CD4-positive, alpha-beta T cell treated with Interferon gamma for 1 hour (primary cell): ENCODE measurements at regions not wholly inside any gene's neighbourhood (a gene's known extent, or its start where the extent isn't known, plus 50 kb on each side); places are given as distances from the start of the nearest gene placed in this dataset.

ENCODE experiments used
- DNase-seq: peaks from one replicate; pipeline ENCODE4 v3.0.0-alpha.2; 2020

GRCh38 chr13:22018076-22018835 lies 347.4 kb downstream of the FGF9 start:
- no peak for DNase-seq

- no peak for DNase-seq
These were observed 347.9 kb downstream of the FGF9 start for GRCh38 chr13:22018836-22019210.

GRCh38 chr13:22024381-22024994 lies 353.6 kb downstream of the FGF9 start:
- no peak for DNase-seq

DNA sequence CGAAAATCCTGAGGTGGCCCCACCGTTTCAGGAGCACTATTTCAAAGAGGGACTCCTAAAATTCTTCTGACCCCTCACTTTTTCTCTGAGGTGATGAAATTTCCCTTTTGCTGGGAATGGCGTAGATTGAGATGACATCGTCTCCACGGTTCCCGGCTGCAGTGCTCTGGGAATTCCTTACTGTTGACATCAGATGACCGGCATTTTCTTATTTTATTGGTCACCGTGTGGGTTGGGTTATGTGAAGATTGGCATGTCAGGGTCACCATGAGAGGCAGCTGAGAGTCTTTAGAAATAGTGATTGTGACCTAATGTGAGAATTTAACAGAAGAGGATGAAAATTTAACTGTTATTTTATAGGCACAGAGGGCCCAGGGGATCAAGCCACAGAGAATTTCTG lies 356.7 kb downstream of the FGF9 start:
- DNase-seq = no peak

DNA sequence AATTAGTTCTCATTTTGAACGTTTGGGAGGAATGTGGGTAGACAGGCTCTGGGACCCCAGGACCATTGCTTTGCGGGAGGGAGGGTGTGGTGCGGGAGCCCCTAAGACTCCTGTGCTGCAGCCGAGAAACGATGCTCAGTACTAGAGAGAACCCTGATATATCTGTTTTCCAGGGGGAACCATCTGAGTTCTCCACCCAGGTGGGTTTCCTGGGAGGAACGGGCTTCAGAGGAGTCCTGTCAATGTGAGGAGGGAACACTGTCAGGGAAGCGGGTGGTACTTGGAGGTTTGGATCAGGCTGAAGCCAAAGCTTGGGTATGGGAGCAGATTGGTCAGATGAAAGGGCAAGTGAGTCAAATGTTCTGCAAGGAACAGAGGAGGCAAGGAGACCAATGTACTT lies 358.0 kb downstream of the FGF9 start:
- no peak for DNase-seq

DNA sequence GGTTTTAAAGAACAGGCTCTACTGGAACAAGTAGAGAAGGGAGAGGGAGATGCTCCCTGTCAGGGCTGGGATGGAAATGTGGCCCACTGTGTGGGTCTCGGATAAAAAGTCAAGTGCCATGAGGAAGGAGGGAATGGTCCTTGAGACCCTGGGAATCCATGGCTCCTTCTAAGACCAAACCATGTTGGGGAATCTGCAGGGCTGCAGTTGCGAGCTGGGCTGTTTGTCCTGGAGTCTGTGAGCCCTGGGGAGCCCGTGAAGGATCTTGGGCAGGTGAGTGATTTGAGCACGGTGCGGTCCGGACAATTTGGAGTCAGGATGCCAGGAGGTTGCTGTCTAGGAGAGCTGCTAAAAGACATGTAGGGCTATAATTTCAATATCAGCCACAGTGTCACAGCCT lies 359.4 kb downstream of the FGF9 start:
- DNase-seq = no peak

- DNase-seq = no peak
These were observed 360.9 kb downstream of the FGF9 start for GRCh38 chr13:22031702-22032286.

DNA sequence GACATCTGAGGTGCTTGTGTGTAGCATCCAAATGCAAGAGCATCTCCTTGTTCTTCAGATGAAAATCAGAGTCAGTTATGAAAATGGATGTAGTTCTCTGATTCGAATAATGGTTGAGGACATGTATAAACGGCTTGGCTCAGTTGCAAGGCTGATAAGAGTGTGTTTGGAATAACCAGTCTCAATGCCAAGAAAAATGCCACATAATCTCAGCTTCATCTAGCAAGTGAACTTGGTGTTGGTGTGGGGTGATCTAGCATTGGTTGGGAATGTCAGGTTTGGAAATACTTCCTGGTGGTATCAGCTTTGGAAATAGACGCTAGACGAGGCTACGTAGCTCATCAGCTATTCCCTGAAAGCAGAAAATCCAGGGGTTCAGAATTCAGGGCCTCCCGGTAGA lies 362.0 kb downstream of the FGF9 start:
- DNase-seq = no peak

- DNase-seq = no peak
These were observed 369.1 kb downstream of the FGF9 start for GRCh38 chr13:22039961-22040360.

GRCh38 chr13:22040810-22041364 lies 370.0 kb downstream of the FGF9 start:
- DNase-seq = no peak

DNA sequence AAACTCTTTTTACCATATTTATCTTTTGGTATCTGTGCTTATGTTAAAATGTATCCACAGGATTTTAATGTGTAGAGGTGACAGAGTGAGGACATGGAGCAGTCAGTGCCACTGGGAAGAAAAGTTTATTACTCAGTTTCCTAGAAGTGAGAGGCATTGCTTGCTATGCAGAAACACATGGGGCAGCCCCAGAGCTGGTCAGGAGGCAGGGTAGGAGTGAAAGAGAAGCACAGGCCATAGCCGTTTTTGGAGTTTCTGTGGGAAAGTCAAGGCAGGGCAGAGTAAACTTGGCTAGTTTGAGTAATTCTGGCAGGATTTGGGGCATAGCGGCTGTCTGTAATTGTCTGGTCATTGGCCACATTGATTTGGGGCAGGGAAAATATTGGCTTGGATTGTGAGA lies 370.9 kb downstream of the FGF9 start:
- no peak for DNase-seq

DNA sequence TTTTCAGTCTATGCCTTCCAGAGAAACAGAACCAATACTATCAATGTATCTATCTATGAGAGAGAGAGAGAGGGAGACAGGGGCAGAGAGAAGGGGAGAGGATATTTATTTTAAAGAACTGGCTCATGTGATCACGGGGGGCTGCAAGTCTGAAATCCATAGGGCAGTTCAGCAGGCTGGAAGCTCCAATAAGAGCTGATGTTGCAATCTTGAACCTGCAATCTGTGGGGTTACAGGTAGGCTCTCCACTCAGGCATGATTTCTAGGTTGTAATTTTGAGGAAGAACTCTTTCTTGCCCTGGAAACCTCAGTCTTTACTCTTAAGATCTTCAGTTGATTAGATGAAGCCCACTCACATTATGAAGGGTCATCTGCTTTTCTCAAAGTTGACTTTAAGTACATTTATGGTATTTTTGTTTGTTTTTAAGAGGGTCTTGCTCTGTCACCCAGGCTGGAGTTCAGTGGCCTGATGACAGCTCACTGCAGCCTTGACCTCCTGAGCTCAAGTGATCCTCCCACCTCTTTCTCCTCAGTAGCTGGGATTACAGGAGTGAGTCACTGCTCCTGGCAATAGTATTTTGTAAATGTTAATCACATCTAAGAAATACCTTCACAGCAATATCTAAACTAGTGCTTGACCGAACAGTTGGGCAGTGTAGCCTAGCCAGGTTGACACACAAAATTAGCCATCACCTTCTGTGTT lies 376.4 kb downstream of the FGF9 start:
- no peak for DNase-seq

DNA sequence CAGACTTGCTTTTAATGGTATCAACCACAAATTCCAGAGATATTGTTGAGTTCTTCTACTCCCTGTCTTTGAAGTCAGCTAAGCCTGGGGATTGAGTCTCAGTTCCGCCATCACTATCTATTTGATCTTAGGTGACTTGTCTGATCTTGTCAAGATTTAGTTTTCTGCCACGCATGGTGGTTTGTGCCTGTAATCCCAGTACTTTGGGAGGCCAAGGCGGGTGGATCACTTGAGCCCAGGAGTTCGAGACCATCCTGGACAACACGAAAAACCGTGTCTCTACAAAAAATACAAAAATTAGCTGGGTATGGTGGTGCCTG lies 376.9 kb downstream of the FGF9 start:
- DNase-seq = no peak

DNA sequence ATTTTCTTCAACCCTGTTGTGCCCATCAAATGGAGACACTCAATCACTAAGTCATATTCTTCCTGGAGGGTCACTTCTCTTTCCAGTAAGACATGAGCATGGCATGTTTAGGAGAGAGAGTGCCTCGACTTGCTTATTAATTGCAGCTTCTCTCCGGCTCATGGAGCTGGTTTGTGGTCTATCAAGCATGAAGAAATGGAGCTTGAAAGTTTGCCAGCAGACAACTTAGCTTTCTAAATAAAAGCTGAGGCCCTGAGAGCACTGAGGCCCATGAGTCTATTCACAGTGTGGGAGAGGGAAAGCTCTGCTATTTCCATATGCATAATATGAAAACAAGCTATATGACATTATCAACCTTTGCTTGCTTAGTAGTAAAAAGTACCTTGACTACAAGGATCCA lies 378.5 kb downstream of the FGF9 start:
- no peak for DNase-seq

- DNase-seq = no peak
These were observed 380.2 kb downstream of the FGF9 start for GRCh38 chr13:22050951-22051563.

GRCh38 chr13:22053053-22053452 lies 382.2 kb downstream of the FGF9 start:
- no peak for DNase-seq

- no peak for DNase-seq
These were observed 384.4 kb downstream of the FGF9 start for GRCh38 chr13:22055259-22055658.

- DNase-seq = no peak
These were observed 389.3 kb downstream of the FGF9 start for GRCh38 chr13:22060187-22060586.

DNA sequence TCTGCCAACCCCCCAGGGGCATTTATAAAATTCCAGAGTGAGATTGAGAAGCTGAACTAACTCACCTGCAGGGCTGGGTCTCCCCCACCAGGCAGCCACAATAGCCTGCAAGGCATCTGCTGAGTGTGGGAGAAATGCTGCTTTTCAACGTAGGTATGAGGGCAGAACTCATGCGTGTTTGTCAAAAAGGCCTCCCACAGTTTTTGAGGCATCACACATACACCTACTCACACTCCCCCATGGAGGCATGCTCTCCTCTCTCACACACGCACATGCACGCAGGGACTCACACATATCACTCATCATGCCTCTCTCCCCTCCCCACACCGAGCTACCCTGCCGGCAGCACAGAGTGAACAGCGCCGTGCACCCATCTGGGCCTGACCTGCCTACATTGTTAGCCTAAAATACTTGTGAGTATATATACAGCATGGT lies 390.5 kb downstream of the FGF9 start:
- DNase-seq = peak; percentile 39

DNA sequence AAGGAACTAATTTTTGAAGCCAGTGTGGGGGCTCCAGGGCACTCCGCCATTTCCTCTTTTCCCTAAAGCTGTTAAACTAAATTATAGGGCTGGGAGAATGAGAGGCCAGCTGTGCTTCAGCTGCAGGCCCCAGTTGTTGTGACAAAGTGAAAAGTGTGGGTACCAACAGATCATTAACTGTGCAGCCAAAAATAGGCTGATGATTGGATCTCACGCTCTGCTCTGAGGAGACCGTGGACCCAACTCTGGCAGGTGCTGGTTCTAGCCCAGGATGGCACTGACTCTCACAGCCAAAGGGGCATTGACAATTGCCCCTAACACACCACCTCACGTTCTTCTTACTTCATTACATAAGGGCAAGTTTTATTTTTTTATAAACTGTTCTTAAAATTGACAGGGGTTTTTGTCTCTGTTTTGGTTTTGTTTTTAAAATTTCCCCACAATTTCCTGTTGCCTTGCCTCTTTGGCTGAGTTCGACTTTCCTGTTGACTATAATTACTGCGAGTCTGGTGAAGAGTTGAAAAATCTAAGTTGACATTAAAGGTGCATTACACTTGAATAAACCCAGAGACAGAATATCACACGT lies 391.0 kb downstream of the FGF9 start:
- DNase-seq = peak; percentile 33

DNA sequence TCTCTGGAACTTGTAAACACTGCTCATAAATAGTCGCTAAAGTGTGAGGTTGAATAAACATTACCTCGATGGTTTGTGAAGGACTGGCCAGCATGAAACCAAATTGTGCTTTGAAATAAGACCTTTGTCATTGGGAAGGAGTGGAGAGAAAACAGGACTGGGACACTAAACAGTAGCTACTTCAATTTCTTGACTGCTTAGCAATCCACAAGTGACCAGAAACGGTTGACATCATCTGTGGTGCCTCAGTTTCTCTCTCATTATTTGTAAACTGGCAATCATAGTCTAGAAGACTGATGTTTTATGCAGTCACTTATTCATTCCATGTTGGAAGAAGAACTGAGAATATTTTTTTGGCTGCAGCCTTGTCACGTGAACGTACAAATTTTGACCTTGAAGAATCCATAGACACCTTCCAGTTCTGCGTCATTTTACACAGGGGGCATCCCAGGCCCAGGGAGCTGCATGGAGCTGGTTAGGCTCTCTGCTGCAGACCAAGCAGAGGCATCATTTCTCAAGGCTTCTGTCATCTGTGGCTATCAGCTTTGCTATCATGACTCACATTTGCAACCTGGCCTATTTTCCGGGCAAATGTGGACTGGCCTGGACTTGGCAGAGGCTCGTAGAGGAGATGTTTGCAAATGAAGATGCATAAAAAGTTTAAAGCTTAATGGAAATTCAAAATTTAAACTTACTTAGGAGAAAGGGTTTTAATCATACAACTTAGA lies 391.8 kb downstream of the FGF9 start:
- DNase-seq = no peak
